Colonic mucosa (tissue), 4 donors: ENCODE measurements at regions not wholly inside any gene's neighbourhood (a gene's known extent, or its start where the extent isn't known, plus 50 kb on each side); places are given as distances from the start of the nearest gene placed in this dataset.

Experiments used
- DNase-seq: peaks from one replicate; pipeline ENCODE4 v3.0.0-alpha.2; 2020
- H3K27ac ChIP-seq: fragments of 200-600 bp; one replicate; pipeline ENCODE4 v1.8.0; 2021
- H3K27me3 ChIP-seq: fragments of 200-600 bp; one replicate; pipeline ENCODE4 v1.8.0; 2021
- H3K36me3 ChIP-seq: fragments of 200-600 bp; one replicate; pipeline ENCODE4 v1.8.0; 2021
- H3K4me1 ChIP-seq: fragments of 200-600 bp; one replicate; pipeline ENCODE4 v1.8.0; 2021; ENCODE audit warnings: mild to moderate bottlenecking
- H3K4me3 ChIP-seq: fragments of 200-600 bp; one replicate; pipeline ENCODE4 v1.8.0; 2021
- H3K9ac ChIP-seq, 2 donors: one replicate each; pipeline ENCODE4 v1.7.0; 2013; ENCODE audit warnings: control low read depth in 2 of 2, low read depth in 2 of 2, low read length in 2 of 2
- H3K9me3 ChIP-seq: fragments of 200-600 bp; one replicate; pipeline ENCODE4 v1.8.0; 2021
- intact Hi-C: fragments of 100-400 bp; cut with DNase I; formaldehyde crosslinking; loops from one replicate; pipeline ENCODE4 v1.14.1; 2022
- TF ChIP-seq, protein P1 (sequence below): fragments of 200-600 bp; IDR thresholded peaks from one replicate; pipeline ENCODE4 v1.8.0; 2022; ENCODE audit warnings: antibody characterized with exemption, mild to moderate bottlenecking
- donor health status: healthy.
- donor health status: DM: no; HTN: no; CAD: no.
- donor health status: DM: no; HTN: no; CAD: no.

DNA sequence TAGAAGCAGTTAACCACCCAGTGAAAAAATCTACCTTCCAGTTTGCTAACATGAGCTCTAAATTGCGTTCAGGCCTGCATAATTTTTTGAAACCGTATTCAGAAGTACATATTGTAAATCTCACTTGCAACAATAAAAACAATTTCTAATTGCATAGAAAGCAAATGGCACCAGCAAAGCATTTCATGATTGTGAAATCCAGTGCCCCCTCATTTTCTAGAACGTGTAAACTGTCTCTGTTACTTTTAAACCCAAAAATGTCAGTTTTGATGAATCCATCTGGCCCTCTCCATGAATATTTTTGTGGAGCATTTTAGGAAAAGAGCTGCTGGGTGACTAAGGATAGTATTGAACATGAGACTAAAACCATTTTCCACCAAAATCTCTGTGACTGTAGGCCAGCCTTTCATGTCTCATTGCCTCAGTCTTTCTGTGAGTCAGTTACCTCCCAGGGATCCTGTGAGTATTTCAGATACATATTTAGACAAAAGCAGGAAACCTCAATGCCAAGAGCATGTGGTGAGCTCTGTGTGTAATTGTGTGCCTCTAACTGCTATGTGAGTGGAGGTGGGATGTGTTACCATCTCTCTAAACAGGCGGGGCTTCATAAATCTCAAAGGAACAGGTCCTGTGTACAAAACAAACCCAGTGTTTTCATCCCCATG is 477.8 kb upstream of the DCC start:
- TF ChIP-seq, protein P1, sequence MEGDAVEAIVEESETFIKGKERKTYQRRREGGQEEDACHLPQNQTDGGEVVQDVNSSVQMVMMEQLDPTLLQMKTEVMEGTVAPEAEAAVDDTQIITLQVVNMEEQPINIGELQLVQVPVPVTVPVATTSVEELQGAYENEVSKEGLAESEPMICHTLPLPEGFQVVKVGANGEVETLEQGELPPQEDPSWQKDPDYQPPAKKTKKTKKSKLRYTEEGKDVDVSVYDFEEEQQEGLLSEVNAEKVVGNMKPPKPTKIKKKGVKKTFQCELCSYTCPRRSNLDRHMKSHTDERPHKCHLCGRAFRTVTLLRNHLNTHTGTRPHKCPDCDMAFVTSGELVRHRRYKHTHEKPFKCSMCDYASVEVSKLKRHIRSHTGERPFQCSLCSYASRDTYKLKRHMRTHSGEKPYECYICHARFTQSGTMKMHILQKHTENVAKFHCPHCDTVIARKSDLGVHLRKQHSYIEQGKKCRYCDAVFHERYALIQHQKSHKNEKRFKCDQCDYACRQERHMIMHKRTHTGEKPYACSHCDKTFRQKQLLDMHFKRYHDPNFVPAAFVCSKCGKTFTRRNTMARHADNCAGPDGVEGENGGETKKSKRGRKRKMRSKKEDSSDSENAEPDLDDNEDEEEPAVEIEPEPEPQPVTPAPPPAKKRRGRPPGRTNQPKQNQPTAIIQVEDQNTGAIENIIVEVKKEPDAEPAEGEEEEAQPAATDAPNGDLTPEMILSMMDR: no peak
- no peaks in the 10 kb centered on the region for H3K4me1 ChIP-seq
- no peaks in the 10 kb centered on the region for H3K9me3 ChIP-seq
- no peak for DNase-seq
- H3K27ac ChIP-seq: no peak overlapping the region
- H3K4me3 ChIP-seq: no peak overlapping the region
- H3K9ac ChIP-seq: no peak overlapping the region
- no peaks in the 10 kb centered on the region for H3K27me3 ChIP-seq
- no peaks in the 10 kb centered on the region for H3K36me3 ChIP-seq
- intact Hi-C loops: no loop called here

DNA sequence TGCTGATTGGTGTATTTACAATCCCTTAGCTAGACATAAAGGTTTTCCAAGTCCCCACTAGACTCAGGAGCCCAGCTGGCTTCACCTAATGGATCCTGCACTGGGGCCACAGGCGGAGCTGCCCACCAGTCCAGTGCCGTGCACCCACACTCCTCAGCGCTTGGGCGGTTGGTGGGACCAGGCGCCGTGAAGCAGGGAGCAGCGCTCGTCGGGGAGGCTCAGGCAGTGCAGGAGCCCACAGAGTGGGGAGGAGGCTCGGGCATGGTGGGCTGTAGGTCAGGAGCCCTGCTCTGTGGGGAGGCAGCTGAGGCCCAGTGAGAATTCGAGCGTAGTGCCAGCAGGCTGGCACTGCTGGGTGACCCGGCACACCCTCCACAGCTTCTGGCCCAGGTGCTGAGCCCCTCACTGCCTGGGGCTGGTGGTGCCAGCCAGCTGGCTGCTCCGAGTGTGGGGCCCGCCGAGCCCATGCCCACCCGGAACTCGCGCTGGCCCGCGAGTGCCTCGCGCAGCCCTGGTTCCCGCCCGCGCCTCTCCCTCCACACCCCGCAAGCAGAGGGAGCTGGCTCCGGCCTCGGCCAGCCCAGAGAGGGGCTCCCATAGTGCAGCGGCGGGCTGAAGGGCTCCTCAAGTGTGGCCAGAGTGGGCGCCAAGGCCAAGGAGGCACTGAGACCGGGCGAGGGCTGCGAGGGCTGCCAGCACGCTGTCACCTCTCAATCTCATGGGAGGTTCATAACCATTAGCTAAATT is 475.6 kb upstream of the DCC start:
- DNase-seq: no peak
- Histone ChIP-seq H3K27me3 (no peaks in the 10 kb centered on the region), H3K9ac (no peak overlapping the region), H3K4me1 (no peaks in the 10 kb centered on the region), H3K4me3 (no peak overlapping the region), H3K27ac (no peak overlapping the region), H3K9me3 (no peaks in the 10 kb centered on the region), H3K36me3 (no peaks in the 10 kb centered on the region)
- TF ChIP-seq, protein P1: no peak
- intact Hi-C loops: no loop called here

DNA sequence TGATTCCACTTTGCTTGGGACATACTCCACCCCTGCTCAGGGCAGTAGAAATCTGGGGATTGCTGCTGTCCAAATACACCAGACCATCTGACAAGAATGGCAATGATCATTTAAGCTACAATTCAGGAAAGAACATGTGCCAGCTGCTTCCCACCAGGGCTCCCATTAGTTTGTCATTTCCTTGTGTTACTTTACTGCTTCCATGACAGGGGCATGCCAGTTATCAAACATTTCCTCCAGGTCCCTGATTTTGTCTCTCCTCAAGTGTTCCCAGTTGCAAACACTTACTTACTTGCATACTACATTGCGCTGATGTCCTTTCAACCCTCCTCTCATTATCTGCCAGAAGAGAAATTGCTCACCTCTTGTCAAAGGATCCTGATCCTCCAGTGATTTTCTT is 474.5 kb upstream of the DCC start:
- intact Hi-C loops: no loop called here
- no peaks in the 10 kb centered on the region for H3K4me1 ChIP-seq
- no peaks in the 10 kb centered on the region for H3K36me3 ChIP-seq
- TF ChIP-seq, protein P1: no peak
- no peak overlapping the region for H3K4me3 ChIP-seq
- no peaks in the 10 kb centered on the region for H3K9me3 ChIP-seq
- no peak overlapping the region for H3K9ac ChIP-seq
- no peak overlapping the region for H3K27ac ChIP-seq
- H3K27me3 ChIP-seq: no peaks in the 10 kb centered on the region
- no peak for DNase-seq

DNA sequence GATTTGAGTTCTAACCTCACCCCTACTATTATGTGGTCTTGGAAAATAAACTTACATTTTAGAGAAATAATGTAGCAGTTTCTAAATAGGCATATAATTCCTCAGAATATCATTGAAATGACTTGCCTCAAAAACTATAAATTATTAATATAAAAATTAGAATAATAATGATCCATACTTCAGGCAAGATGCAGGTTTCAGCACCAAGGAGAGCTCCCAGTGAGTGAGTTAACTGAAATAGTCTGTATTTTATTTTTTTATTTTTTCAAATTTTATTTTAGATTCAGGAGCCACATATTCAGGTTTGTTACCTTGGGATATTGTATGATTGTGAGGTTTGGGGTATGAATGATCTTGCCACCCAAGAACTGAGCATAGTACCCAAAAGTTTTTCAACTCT is 472.2 kb upstream of the DCC start:
- Histone ChIP-seq H3K9ac (no peak overlapping the region), H3K4me3 (no peak overlapping the region), H3K27me3 (no peaks in the 10 kb centered on the region), H3K9me3 (no peaks in the 10 kb centered on the region), H3K27ac (no peak overlapping the region), H3K36me3 (no peaks in the 10 kb centered on the region), H3K4me1 (no peaks in the 10 kb centered on the region)
- TF ChIP-seq, protein P1: no peak
- intact Hi-C loops: no loop called here
- no peak for DNase-seq

DNA sequence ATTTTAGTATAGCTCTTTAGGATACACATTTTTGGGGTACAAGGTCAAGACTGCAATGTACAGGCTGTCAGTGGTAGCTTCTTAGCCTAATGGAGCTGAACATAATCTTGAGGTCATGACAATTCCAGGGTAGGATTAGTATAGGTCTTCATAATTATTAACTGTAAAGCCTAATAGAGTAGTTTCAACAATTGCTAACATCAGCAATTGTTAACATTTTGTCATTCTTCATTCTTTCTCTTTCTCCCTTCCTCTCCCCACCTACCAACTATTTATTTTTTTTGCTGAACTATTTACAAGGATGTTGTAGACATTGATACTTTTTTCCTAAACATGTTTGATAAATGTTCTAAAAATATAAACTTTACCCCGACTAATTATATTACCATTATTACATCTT is 461.3 kb upstream of the DCC start:
- Histone ChIP-seq H3K27ac (no peak overlapping the region), H3K9ac (no peak overlapping the region), H3K9me3 (no peaks in the 10 kb centered on the region), H3K4me3 (no peak overlapping the region), H3K27me3 (no peaks in the 10 kb centered on the region), H3K4me1 (no peaks in the 10 kb centered on the region), H3K36me3 (no peaks in the 10 kb centered on the region)
- intact Hi-C loops: no loop called here
- TF ChIP-seq, protein P1: no peak
- no peak for DNase-seq
